OCI-LY1 (cell line): ENCODE measurements at regions not wholly inside any gene's neighbourhood (a gene's known extent, or its start where the extent isn't known, plus 50 kb on each side); places are given as distances from the start of the nearest gene placed in this dataset.

Experiments
- CTCF ChIP-seq: fragments of 200-600 bp; sonication (generic), shearing (Covaris generic); IDR thresholded peaks from 2 replicates; pipeline ENCODE4 v1.5.1; 2017; ENCODE audit warnings: mild to moderate bottlenecking, antibody characterized with exemption, low read length, moderate library complexity, mixed read lengths
- EZH2 ChIP-seq: fragments of 200-600 bp; sonication (generic), shearing (Covaris generic); IDR thresholded peaks from 2 replicates; pipeline ENCODE4 v1.8.0; 2017; ENCODE audit warnings: borderline replicate concordance, mixed run types, mild to moderate bottlenecking, antibody characterized with exemption, low read length, moderate library complexity, mixed read lengths

GRCh38 chr5:173777149-173777548, 111.0 kb upstream of the CPEB4 start:
- TF ChIP-seq CTCF: no peak
- no peak for TF ChIP-seq EZH2
